ENCODE measurements at regions not wholly inside any gene's neighbourhood (a gene's known extent, or its start where the extent isn't known, plus 50 kb on each side); places are given as distances from the start of the nearest gene placed in this dataset.

DNA sequence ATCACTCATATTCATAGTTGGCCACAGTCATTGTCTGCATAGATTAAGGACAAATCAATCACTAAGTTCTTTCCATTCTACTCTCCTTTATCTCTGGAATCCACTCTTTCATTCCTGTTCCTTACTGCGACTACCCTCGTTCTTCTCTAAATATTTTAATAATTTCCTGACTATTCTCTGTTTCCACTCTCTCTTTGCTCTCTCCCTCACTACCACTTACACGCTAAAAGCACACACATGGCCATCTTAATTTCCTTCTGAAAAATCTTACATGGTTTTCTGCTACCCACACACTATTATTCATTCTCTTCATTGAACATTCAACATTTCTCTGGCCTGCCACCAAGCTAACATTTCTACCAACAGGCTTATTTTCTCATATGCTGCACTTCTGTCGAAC lies 279.6 kb upstream of the PLSCR5 start:
- no peak for TF ChIP-seq POLR2A (IDR thresholded peaks at IDR 0.05)
- TF ChIP-seq, protein P1, sequence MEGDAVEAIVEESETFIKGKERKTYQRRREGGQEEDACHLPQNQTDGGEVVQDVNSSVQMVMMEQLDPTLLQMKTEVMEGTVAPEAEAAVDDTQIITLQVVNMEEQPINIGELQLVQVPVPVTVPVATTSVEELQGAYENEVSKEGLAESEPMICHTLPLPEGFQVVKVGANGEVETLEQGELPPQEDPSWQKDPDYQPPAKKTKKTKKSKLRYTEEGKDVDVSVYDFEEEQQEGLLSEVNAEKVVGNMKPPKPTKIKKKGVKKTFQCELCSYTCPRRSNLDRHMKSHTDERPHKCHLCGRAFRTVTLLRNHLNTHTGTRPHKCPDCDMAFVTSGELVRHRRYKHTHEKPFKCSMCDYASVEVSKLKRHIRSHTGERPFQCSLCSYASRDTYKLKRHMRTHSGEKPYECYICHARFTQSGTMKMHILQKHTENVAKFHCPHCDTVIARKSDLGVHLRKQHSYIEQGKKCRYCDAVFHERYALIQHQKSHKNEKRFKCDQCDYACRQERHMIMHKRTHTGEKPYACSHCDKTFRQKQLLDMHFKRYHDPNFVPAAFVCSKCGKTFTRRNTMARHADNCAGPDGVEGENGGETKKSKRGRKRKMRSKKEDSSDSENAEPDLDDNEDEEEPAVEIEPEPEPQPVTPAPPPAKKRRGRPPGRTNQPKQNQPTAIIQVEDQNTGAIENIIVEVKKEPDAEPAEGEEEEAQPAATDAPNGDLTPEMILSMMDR (IDR thresholded peaks at IDR 0.05): no peak

Measured in suprapubic skin (tissue), 3 donors.